ENCODE measurements at regions not wholly inside any gene's neighbourhood (a gene's known extent, or its start where the extent isn't known, plus 50 kb on each side); places are given as distances from the start of the nearest gene placed in this dataset.
"Not testable (repeated sequence)": the region's sequence is repeated elsewhere in the genome, so short reads cannot be mapped to it uniquely, and the experiment has no call there.

DNA sequence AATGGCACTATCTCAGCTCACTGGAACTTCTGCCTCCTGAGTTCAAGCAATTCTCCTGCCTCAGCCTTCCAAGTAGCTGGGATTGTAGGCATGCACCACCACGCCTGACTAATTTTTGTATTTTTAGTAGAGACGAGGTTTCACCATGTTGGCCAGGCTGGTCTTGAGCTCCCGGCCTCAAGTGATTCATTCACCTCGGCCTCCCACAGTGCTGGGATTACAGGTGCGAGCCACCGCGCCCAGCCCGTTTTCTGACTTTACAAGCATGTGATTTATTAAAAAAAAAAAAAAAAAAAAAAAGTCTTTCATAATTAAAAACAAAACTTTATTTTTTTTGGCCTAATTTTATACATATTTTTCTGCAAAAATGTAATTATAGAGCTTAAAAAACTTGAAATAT is 64.8 kb upstream of the DGKB start:
- DNase-seq (ENCODE audit: low read depth), result not testable (repeated sequence)

- no peak for DNase-seq (ENCODE audit: low read depth)
Observed at GRCh38 chr7:14962778-14963177, 60.2 kb upstream of the DGKB start.

GRCh38 chr7:14960721-14961120 is 58.2 kb upstream of the DGKB start:
- no peak for DNase-seq (ENCODE audit: low read depth)

- DNase-seq (ENCODE audit: low read depth), result no peak
Observed at GRCh38 chr7:14959339-14959738, 56.8 kb upstream of the DGKB start.

DNA sequence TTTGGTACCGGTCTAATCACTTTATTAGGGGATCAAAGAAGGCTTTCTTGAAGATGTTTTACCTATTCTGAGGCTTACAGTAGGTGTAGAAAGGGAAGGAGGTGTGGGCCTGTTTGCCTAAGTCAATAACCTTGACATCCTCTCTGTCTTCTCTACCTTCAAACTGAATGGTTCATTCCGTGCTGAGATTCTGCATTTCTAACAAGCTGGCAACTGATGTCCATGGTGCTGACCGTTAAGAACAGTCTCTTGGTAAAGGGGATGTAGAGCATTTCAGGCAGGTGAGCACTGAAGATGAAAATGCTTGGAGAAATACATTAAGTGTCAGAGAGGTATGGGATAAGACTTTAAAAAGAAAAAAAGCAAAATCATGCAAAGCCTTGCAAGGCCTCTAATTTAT is 51.5 kb upstream of the DGKB start:
- no peak for DNase-seq (ENCODE audit: low read depth)

Data from Daoy (cell line).